Left ventricle myocardium inferior (tissue), 1 donor: ENCODE measurements at regions not wholly inside any gene's neighbourhood (a gene's known extent, or its start where the extent isn't known, plus 50 kb on each side); places are given as distances from the start of the nearest gene placed in this dataset.

Experiments used
- DNase-seq: peaks from one replicate; pipeline ENCODE4 v3.0.0-alpha.2; 2020
- H3K27ac ChIP-seq: fragments of 200-600 bp; replicated peaks from 2 replicates; pipeline ENCODE4 v1.8.0; 2021
- H3K27me3 ChIP-seq: fragments of 200-600 bp; 2 replicates; pipeline ENCODE4 v1.8.0; 2021; ENCODE audit warnings: low read depth
- H3K36me3 ChIP-seq: fragments of 200-600 bp; 2 replicates; pipeline ENCODE4 v1.8.0; 2021
- H3K4me1 ChIP-seq: fragments of 200-600 bp; 2 replicates; pipeline ENCODE4 v1.8.0; 2021
- H3K4me3 ChIP-seq: fragments of 200-600 bp; 2 replicates; pipeline ENCODE4 v1.8.0; 2021; ENCODE audit warnings: mild to moderate bottlenecking, moderate library complexity
- H3K9me3 ChIP-seq: fragments of 200-600 bp; replicated peaks from 2 replicates; pipeline ENCODE4 v1.8.0; 2021
- CTCF ChIP-seq: fragments of 200-600 bp; IDR thresholded peaks from 2 replicates; pipeline ENCODE4 v1.8.0; 2021; ENCODE audit warnings: antibody characterized with exemption, mild to moderate bottlenecking, borderline replicate concordance
- intact Hi-C: fragments of 100-400 bp; cut with micrococcal nuclease; formaldehyde crosslinking; loops from one replicate; pipeline ENCODE4 v1.11.0; 2022
- donor health status: DM: no; HTN: yes; CAD: no; lungs with severe emphysema.

DNA sequence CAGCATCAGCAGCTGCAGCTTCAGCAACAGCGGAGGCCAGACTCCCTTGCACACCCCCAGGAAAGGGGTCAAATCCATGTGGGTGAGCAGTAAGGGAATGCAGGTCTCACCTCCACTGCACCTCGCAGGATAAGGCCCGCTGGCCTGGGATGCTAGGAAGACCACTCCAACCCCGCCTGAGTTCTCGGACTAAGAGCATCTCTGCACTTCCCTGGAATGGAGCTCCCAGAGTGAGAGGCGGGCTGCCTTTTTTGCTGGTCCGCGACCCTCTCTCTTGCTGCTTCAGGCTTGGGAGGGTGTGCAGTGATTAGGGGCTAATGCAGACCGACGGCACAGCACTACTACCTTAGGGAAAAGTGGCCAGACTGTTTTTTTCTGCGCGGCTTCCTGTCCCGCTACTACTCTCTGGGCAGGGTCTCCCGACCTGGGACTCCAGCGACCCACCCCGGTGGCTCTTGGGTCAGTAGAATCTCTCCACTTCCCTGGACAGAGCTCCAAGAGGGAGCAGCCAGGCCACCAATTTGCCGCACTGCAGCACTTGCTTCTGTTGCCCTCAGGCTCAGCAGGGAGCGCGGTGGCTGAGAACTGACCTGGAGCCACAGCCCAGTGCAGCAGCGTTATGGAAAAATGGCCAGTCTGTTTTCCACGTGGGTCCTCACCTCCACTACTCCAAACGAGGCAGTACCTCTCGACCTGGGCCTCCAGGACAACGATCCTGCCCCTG lies 480.4 kb downstream of the CDH8 start:
- DNase-seq, result no peak
- intact Hi-C loops, result no loop called here
- H3K4me1 ChIP-seq, result no peaks in the 10 kb centered on the region
- H3K27ac ChIP-seq, result no peak overlapping the region
- no peaks in the 10 kb centered on the region for H3K27me3 ChIP-seq
- H3K4me3 ChIP-seq, result no peak overlapping the region
- TF ChIP-seq CTCF, result no peak
- H3K9me3 ChIP-seq, result peaks cover 7% of the 10 kb centered on the region
- H3K36me3 ChIP-seq, result no peaks in the 10 kb centered on the region

DNA sequence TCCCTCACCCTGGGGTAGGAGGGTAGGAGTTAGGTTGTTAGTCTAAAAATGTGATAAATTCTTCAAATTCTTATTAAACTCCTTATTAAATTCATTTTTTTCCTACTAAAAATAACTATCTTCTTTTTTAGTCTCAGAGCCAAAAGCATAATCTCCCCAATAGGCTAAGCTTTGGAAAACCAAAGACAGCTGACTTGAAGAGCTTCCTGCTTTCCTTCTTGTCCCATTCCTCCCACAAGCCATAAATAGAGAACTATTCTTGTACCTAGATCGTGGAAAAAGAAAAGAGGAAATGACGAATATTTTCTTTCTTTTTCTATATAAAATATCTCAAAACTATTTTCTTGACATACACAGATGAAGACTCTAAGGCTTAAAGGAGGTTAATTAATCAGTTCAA lies 486.9 kb downstream of the CDH8 start:
- intact Hi-C loops, result no loop called here
- Histone ChIP-seq H3K36me3 (no peaks in the 10 kb centered on the region), H3K4me1 (no peaks in the 10 kb centered on the region), H3K9me3 (no peaks in the 10 kb centered on the region), H3K4me3 (no peak overlapping the region), H3K27ac (no peak overlapping the region), H3K27me3 (no peaks in the 10 kb centered on the region)
- TF ChIP-seq CTCF, result no peak
- no peak for DNase-seq

DNA sequence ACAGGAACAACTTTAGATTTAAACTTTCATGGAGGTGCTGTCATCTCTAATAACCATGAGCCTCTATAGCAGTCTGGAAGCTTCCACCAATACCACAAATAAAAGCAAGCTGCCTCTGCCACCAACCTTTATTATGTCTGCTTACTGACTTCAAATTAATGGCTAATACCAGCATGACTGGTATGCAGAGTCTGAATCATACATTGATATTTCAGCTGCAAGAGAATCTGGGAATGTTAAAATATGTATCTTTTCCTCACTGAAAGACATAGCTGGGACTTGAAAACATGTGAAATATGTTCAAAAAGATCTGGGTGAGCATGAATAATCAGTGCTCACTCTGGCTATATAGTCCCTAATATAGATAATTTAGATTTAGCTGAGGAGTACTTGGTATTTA lies 488.6 kb downstream of the CDH8 start:
- intact Hi-C loops, result no loop called here
- no peak for TF ChIP-seq CTCF
- Histone ChIP-seq H3K36me3 (no peaks in the 10 kb centered on the region), H3K4me1 (no peaks in the 10 kb centered on the region), H3K9me3 (no peaks in the 10 kb centered on the region), H3K4me3 (no peak overlapping the region), H3K27me3 (no peaks in the 10 kb centered on the region), H3K27ac (no peak overlapping the region)
- DNase-seq, result no peak

- DNase-seq, result no peak
- intact Hi-C loops, result no loop called here
- Histone ChIP-seq H3K4me1 (no peaks in the 10 kb centered on the region), H3K4me3 (no peak overlapping the region), H3K36me3 (no peaks in the 10 kb centered on the region), H3K27me3 (no peaks in the 10 kb centered on the region), H3K9me3 (no peaks in the 10 kb centered on the region), H3K27ac (no peak overlapping the region)
- no peak for TF ChIP-seq CTCF
Observed at GRCh38 chr16:61544165-61544564, 492.1 kb downstream of the CDH8 start.

GRCh38 chr16:61540216-61540615 lies 496.0 kb downstream of the CDH8 start:
- no peak for TF ChIP-seq CTCF

More at GRCh38 chr16:61540216-61540615, 496.0 kb downstream of the CDH8 start:
- no peak overlapping the region for H3K27ac ChIP-seq
- H3K9me3 ChIP-seq, result peaks cover 5% of the 10 kb centered on the region
- H3K4me3 ChIP-seq, result no peak overlapping the region
- H3K4me1 ChIP-seq, result no peaks in the 10 kb centered on the region
- intact Hi-C loops, result no loop called here
- no peaks in the 10 kb centered on the region for H3K36me3 ChIP-seq
- H3K27me3 ChIP-seq, result no peaks in the 10 kb centered on the region
- no peak for DNase-seq
